GM12892 (cell line): ENCODE measurements at regions not wholly inside any gene's neighbourhood (a gene's known extent, or its start where the extent isn't known, plus 50 kb on each side); places are given as distances from the start of the nearest gene placed in this dataset.

Experiments used
- POLR2A ChIP-seq: IDR thresholded peaks from 2 replicates; pipeline ENCODE4 v1.6.1; 2011; ENCODE audit warnings: low read depth, low read length, control low read depth
- POLR2AphosphoS5 ChIP-seq: IDR thresholded peaks from 2 replicates; pipeline ENCODE4 v1.6.1; 2011; ENCODE audit warnings: low read depth, low read length, control low read depth
- TAF1 ChIP-seq: IDR thresholded peaks from 2 replicates; pipeline ENCODE4 v1.6.1; 2011; ENCODE audit warnings: low read depth, mild to moderate bottlenecking, control low read depth, low read length, borderline replicate concordance

DNA sequence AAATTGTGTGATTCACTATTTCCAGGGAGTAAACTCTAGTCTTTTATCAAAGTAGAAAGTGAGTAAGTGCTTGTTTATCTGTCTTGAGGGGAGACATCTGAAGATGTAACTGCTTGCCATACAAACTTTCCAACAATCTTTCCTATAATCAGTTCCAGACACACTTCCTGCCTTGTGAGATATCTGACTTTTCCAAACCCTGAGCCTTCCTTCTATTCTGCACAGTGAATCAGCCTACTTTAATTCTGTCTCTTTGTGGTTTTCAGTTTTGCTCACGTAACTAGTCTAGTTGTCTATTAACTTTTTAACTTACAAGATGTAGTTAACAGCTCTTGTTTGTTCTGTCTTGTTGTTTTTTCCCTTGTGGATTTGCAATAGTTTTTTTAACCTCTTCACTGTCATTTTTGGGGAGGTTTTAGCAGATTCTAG, 947.8 kb downstream of the C4orf33 start:
- no peak for TF ChIP-seq POLR2AphosphoS5
- TF ChIP-seq TAF1 = no peak
- TF ChIP-seq POLR2A = no peak
